H1 (cell line): ENCODE measurements at regions not wholly inside any gene's neighbourhood (a gene's known extent, or its start where the extent isn't known, plus 50 kb on each side); places are given as distances from the start of the nearest gene placed in this dataset.

Experiments
- CTCF ChIA-PET: fragments of 300-600 bp; sonication (Branson Sonifier 250); formaldehyde crosslinking; loops from one replicate; lab custom pipeline; 2021; ENCODE audit not compliant: partially characterized antibody; lab: Charles Lee
- POLR2A ChIA-PET: fragments of 300-600 bp; sonication (Branson Sonifier 250); formaldehyde crosslinking; loops from one replicate; lab custom pipeline; 2021; ENCODE audit warnings: inconsistent platforms; ENCODE audit not compliant: partially characterized antibody; lab: Charles Lee
- DNase-seq, 2 experiments: peaks; one replicate each; pipeline versions ENCODE4 v3.0.0 to v3.0.0-alpha.2; 2010 to 2022; ENCODE audit warnings: low spot score in 2 of 2, low read depth in 1 of 2, mixed read lengths in 1 of 2
- FAIRE-seq: peaks from 2 replicates; lab custom pipeline; 2011; peaks lifted over from hg19 to GRCh38; lab: Jason Lieb, UNC
- H2AFZ ChIP-seq: 2 replicates; pipeline ENCODE4 v1.8.1; 2012; ENCODE audit warnings: low read length, inconsistent platforms
- H2AK5ac ChIP-seq: 2 replicates; pipeline ENCODE4 v1.6.1; 2013; ENCODE audit warnings: low read depth, low read length
- H2BK120ac ChIP-seq: replicated peaks from 2 replicates; pipeline ENCODE3; 2013; ENCODE audit warnings: low read depth, low read length, inconsistent platforms
- H2BK12ac ChIP-seq: 2 replicates; pipeline ENCODE4 v1.6.1; 2013; ENCODE audit warnings: low read depth, low read length
- H2BK15ac ChIP-seq: 2 replicates; pipeline ENCODE4 v1.6.1; 2013; ENCODE audit warnings: low read length
- H2BK20ac ChIP-seq: 2 replicates; pipeline ENCODE4 v1.6.1; 2013; ENCODE audit warnings: low read length
- H2BK5ac ChIP-seq: 2 replicates; pipeline ENCODE4 v1.6.1; 2013; ENCODE audit warnings: low read depth, low read length
- H3K14ac ChIP-seq: 2 replicates; pipeline ENCODE4 v1.6.1; 2013; ENCODE audit warnings: inconsistent platforms; ENCODE audit not compliant: insufficient read length
- H3K18ac ChIP-seq: 2 replicates; pipeline ENCODE4 v1.6.1; 2013; ENCODE audit warnings: low read length; ENCODE audit errors: extremely low read depth
- H3K23ac ChIP-seq: 2 replicates; pipeline ENCODE4 v1.6.1; 2013; ENCODE audit warnings: inconsistent platforms; ENCODE audit not compliant: insufficient read length
- H3K23me2 ChIP-seq: 2 replicates; pipeline ENCODE4 v1.6.1; 2013; ENCODE audit warnings: low read depth, low read length
- H3K27ac ChIP-seq: 2 replicates; pipeline ENCODE4 v1.6.1; 2011; ENCODE audit warnings: low read depth, low read length, inconsistent platforms
- H3K27me3 ChIP-seq, 4 experiments: replicated peaks in 1 of 4; 1 replicate in 1 of 4; 2 replicates in 3 of 4; pipeline versions ENCODE4 v1.6.1 to v1.8.1; 2011 to 2013; ENCODE audit warnings: low read length in 3 of 4, mild to moderate bottlenecking in 3 of 4, inconsistent platforms in 2 of 4, mixed read lengths in 2 of 4, moderate library complexity in 1 of 4; ENCODE audit not compliant: control insufficient read depth in 3 of 4, insufficient read depth in 3 of 4; ENCODE audit errors: extremely low read depth in 1 of 4
- H3K36me3 ChIP-seq, 4 experiments: 2 replicates each; pipeline versions ENCODE4 v1.6.1 to v1.8.1; 2011 to 2013; ENCODE audit warnings: mild to moderate bottlenecking in 4 of 4, low read length in 3 of 4, moderate library complexity in 2 of 4, control low read depth in 1 of 4, inconsistent platforms in 1 of 4; ENCODE audit not compliant: insufficient read depth in 4 of 4, control insufficient read depth in 2 of 4
- H3K4ac ChIP-seq: replicated peaks from 2 replicates; pipeline ENCODE3; 2013; ENCODE audit warnings: low read length, low read depth, mixed read lengths, inconsistent platforms; ENCODE audit not compliant: insufficient read length
- H3K4me1 ChIP-seq, 4 experiments: replicated peaks in 1 of 4; 1 replicate in 1 of 4; 2 replicates in 3 of 4; pipeline versions ENCODE4 v1.6.1 to v1.8.1; 2011 to 2013; ENCODE audit warnings: low read length in 3 of 4, inconsistent platforms in 2 of 4, mixed read lengths in 1 of 4; ENCODE audit not compliant: insufficient read depth in 4 of 4, control insufficient read depth in 3 of 4
- H3K4me2 ChIP-seq, 2 experiments: 2 replicates each; pipeline versions ENCODE4 v1.6.1 to v1.8.1; 2011 to 2013; ENCODE audit warnings: low read depth in 2 of 2, low read length in 2 of 2, control low read depth in 1 of 2, inconsistent platforms in 1 of 2, mild to moderate bottlenecking in 1 of 2; ENCODE audit not compliant: insufficient read depth in 1 of 2
- H3K4me3 ChIP-seq, 4 experiments: fragments of 200-600, 300-600 bp in 1 of 4; sonication (generic), shearing (Covaris generic), sonication (Bioruptor Twin) in 1 of 4; 2 replicates each; pipeline versions ENCODE4 v1.5.1 to v1.8.1; 2011 to 2016; ENCODE audit warnings: low read length in 4 of 4, low read depth in 3 of 4, control low read depth in 2 of 4, inconsistent platforms in 2 of 4, mild to moderate bottlenecking in 2 of 4, mixed read lengths in 1 of 4, moderate library complexity in 1 of 4; ENCODE audit not compliant: insufficient read depth in 2 of 4; ENCODE audit errors: extremely low read depth in 1 of 4
- H3K56ac ChIP-seq: replicated peaks from 2 replicates; pipeline ENCODE3; 2013; ENCODE audit warnings: low read depth, mild to moderate bottlenecking, mixed read lengths, low read length, inconsistent platforms; ENCODE audit not compliant: insufficient read length
- H3K79me1 ChIP-seq: 2 replicates; pipeline ENCODE4 v1.6.1; 2013; ENCODE audit warnings: low read depth, low read length, control low read depth
- H3K79me2 ChIP-seq, 2 experiments: 2 replicates each; pipeline versions ENCODE4 v1.6.1 to v1.8.1; 2012 to 2013; ENCODE audit warnings: low read length in 2 of 2, mild to moderate bottlenecking in 2 of 2, inconsistent platforms in 1 of 2; ENCODE audit not compliant: insufficient read depth in 2 of 2, control insufficient read depth in 1 of 2
- H3K9ac ChIP-seq, 4 experiments: replicated peaks in 1 of 4; 1 replicate in 1 of 4; 2 replicates in 3 of 4; pipeline versions ENCODE4 v1.6.1 to v1.8.1; 2011 to 2013; ENCODE audit warnings: low read depth in 3 of 4, low read length in 3 of 4, control low read depth in 2 of 4, mild to moderate bottlenecking in 2 of 4, moderate library complexity in 2 of 4, inconsistent platforms in 1 of 4; ENCODE audit errors: extremely low read depth in 1 of 4
- H3K9me3 ChIP-seq, 2 experiments: 2 replicates each; pipeline versions ENCODE4 v1.6.1 to v1.8.1; 2012 to 2013; ENCODE audit warnings: mild to moderate bottlenecking in 2 of 2, moderate library complexity in 2 of 2, control low read depth in 1 of 2, inconsistent platforms in 1 of 2, low read depth in 1 of 2, low read length in 1 of 2, mixed read lengths in 1 of 2; ENCODE audit not compliant: insufficient read depth in 2 of 2
- H4K20me1 ChIP-seq, 2 experiments: replicated peaks in 1 of 2; 2 replicates each; pipeline versions ENCODE3 to v1.8.1; 2011 to 2013; ENCODE audit warnings: inconsistent platforms in 2 of 2, low read length in 2 of 2, mild to moderate bottlenecking in 1 of 2; ENCODE audit not compliant: insufficient read depth in 2 of 2, control insufficient read depth in 1 of 2
- H4K5ac ChIP-seq: 2 replicates; pipeline ENCODE4 v1.6.1; 2013; ENCODE audit warnings: low read length, low read depth, mixed read lengths, inconsistent platforms; ENCODE audit not compliant: insufficient read length
- H4K8ac ChIP-seq: 2 replicates; pipeline ENCODE4 v1.8.0; 2013; ENCODE audit warnings: mild to moderate bottlenecking, moderate library complexity, low read length, inconsistent platforms; ENCODE audit not compliant: insufficient read depth; ENCODE audit errors: extremely low read depth
- H4K91ac ChIP-seq: replicated peaks from 2 replicates; pipeline ENCODE3; 2013; ENCODE audit warnings: low read length, mixed read lengths, inconsistent platforms; ENCODE audit not compliant: insufficient read length
- BACH1 ChIP-seq: IDR thresholded peaks from 2 replicates; pipeline ENCODE4 v1.6.1; 2012; ENCODE audit warnings: low read length, improper control_type of control experiment
- BRCA1 ChIP-seq: IDR thresholded peaks from 2 replicates; pipeline ENCODE4 v1.6.1; 2012; ENCODE audit warnings: low read depth, low read length, improper control_type of control experiment
- CEBPB ChIP-seq: IDR thresholded peaks from 2 replicates; pipeline ENCODE4 v1.6.1; 2012; ENCODE audit warnings: low read depth, low read length
- MAX ChIP-seq: IDR thresholded peaks from 2 replicates; pipeline ENCODE4 v1.6.1; 2012; ENCODE audit warnings: inconsistent platforms
- RNF2 ChIP-seq: fragments of 200-900, 300-1000 bp; sonication (generic); IDR thresholded peaks from 2 replicates; pipeline ENCODE4 v1.7.1; 2016; ENCODE audit warnings: borderline replicate concordance, low read depth, mild to moderate bottlenecking, antibody characterized with exemption, low read length; ENCODE audit not compliant: poor library complexity, severe bottlenecking; ENCODE audit errors: missing control alignments
- SIRT6 ChIP-seq: IDR thresholded peaks from one replicate; pipeline ENCODE4 v1.7.1; 2012; ENCODE audit warnings: low read length, inconsistent platforms
- SP2 ChIP-seq: IDR thresholded peaks from 2 replicates; pipeline ENCODE4 v1.6.1; 2012; ENCODE audit warnings: mild to moderate bottlenecking, low read length, inconsistent platforms
- WGBS, 2 experiments: shearing (Covaris generic) in 1 of 2; methylation state at CpG; one replicate each; pipeline versions ENCODE4 v1.1.6 to v1.1.7; 2013 to 2015; ENCODE audit warnings: low lambda C conversion rate in 2 of 2, mixed read lengths in 2 of 2, inconsistent platforms in 1 of 2, low coverage in 1 of 2, missing lambda C conversion rate in 1 of 2; ENCODE audit not compliant: insufficient replicate concordance in 2 of 2, insufficient coverage in 1 of 2, insufficient read length in 1 of 2; ENCODE audit errors: extremely low coverage in 1 of 2, missing lambda C conversion rate in 1 of 2; 5-methylcytosine and 5-hydroxymethylcytosine counted together

DNA sequence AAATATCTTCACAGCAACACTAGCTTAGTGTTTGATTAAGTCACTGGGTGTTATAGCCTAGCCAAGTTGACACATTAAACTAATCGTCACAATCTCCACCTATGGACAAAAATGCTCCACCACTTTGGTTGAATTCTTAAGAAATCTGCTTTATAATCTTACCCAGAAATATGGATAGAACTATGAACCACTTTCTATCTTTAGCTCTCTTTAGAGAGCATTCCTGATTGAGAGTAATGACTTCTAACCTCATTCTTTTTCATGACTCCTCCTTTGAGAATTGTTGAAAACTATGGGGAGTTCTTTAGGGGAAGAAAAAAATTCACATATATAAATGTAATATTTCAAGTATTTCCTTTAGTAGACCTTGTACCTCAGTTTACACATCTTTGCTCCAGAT, 1282.2 kb upstream of the ZEB2 start:
- CTCF ChIA-PET: no interaction called here
- Histone ChIP-seq H4K5ac (no peak overlapping the region), H2BK15ac (no peak overlapping the region), H3K27ac (no peak overlapping the region), H3K4me2 (no peak overlapping the region), H4K91ac (no peak overlapping the region), H3K4ac (no peak overlapping the region), H4K8ac (no peak overlapping the region), H3K9ac (no peak overlapping the region), H2BK120ac (no peak overlapping the region), H3K36me3 (no peaks in the 10 kb centered on the region), H3K23ac (no peak overlapping the region), H3K18ac (no peak overlapping the region), H3K9me3 (no peaks in the 10 kb centered on the region), H2AFZ (no peak overlapping the region), H4K20me1 (no peaks in the 10 kb centered on the region), H2BK20ac (no peak overlapping the region), H3K79me2 (no peaks in the 10 kb centered on the region), H3K56ac (no peak overlapping the region), H3K4me1 (no peaks in the 10 kb centered on the region), H3K79me1 (no peaks in the 10 kb centered on the region), H3K23me2 (no peaks in the 10 kb centered on the region), H2BK12ac (no peak overlapping the region), H3K27me3 (no peaks in the 10 kb centered on the region), H3K14ac (no peak overlapping the region), H3K4me3 (no peak overlapping the region), H2BK5ac (no peak overlapping the region), H2AK5ac (no peak overlapping the region)
- FAIRE-seq (no peak), DNase-seq (no peak)
- TF ChIP-seq CEBPB: no peak
- TF ChIP-seq BRCA1: no peak
- TF ChIP-seq SIRT6: no peak
- no peak for TF ChIP-seq MAX
- no peak for TF ChIP-seq SP2
- TF ChIP-seq BACH1: no peak
- no peak for TF ChIP-seq RNF2
- WGBS, 2 experiments: 100% methylated on average over 1 of the region's 1 CpG; no CpG with 5 or more reads in 1 of the 2 experiments
- POLR2A ChIA-PET: no interaction called here
